NB4 (cell line): ENCODE measurements at regions not wholly inside any gene's neighbourhood (a gene's known extent, or its start where the extent isn't known, plus 50 kb on each side); places are given as distances from the start of the nearest gene placed in this dataset.

Source experiments
- DNase-seq: peaks from one replicate; pipeline ENCODE4 v3.0.0; 2010; ENCODE audit warnings: low read depth
- H3K4me3 ChIP-seq: one replicate; pipeline ENCODE4 v1.5.1; 2011; ENCODE audit warnings: mild to moderate bottlenecking, low read depth, low read length, moderate library complexity
- MYC ChIP-seq: IDR thresholded peaks from 2 replicates; pipeline ENCODE4 v1.6.1; 2011; ENCODE audit warnings: low read depth, low read length
- POLR2A ChIP-seq: IDR thresholded peaks from 2 replicates; pipeline ENCODE4 v1.6.1; 2011; ENCODE audit warnings: mild to moderate bottlenecking; ENCODE audit not compliant: insufficient read length; ENCODE audit errors: extremely low read depth
- TF ChIP-seq, protein P1 (sequence below): IDR thresholded peaks from one replicate; pipeline ENCODE4 v1.5.1; 2012; ENCODE audit warnings: low read depth, low read length
- TF ChIP-seq, protein P2 (sequence below): IDR thresholded peaks from 2 replicates; pipeline ENCODE4 v1.6.1; 2011; ENCODE audit warnings: low read depth, low read length

DNA sequence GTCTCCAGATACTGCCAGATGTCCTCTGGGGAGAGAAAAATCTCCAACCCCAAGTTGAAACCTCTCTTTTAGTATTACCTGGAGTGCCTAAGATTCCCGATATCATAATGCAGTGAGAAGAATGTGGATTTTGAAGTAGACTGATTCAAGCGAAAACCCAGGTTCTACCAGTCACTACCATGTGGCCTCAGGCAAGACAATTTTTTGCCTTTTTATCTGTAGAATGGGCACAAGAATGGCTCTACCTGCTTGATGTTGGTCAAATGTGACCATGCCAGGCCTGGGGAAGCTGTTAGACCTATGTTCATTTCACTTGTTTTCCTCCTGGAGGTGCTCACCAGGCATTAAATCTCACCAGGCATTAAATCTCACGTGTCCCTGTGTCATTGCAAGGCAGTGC is 131.3 kb downstream of the DDX1 start:
- TF ChIP-seq POLR2A (no peak), MYC (no peak)
- TF ChIP-seq, protein P1, sequence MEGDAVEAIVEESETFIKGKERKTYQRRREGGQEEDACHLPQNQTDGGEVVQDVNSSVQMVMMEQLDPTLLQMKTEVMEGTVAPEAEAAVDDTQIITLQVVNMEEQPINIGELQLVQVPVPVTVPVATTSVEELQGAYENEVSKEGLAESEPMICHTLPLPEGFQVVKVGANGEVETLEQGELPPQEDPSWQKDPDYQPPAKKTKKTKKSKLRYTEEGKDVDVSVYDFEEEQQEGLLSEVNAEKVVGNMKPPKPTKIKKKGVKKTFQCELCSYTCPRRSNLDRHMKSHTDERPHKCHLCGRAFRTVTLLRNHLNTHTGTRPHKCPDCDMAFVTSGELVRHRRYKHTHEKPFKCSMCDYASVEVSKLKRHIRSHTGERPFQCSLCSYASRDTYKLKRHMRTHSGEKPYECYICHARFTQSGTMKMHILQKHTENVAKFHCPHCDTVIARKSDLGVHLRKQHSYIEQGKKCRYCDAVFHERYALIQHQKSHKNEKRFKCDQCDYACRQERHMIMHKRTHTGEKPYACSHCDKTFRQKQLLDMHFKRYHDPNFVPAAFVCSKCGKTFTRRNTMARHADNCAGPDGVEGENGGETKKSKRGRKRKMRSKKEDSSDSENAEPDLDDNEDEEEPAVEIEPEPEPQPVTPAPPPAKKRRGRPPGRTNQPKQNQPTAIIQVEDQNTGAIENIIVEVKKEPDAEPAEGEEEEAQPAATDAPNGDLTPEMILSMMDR = no peak
- TF ChIP-seq, protein P2, sequence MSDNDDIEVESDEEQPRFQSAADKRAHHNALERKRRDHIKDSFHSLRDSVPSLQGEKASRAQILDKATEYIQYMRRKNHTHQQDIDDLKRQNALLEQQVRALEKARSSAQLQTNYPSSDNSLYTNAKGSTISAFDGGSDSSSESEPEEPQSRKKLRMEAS = no peak
- H3K4me3 ChIP-seq = no peak overlapping the region
- DNase-seq = no peak

DNA sequence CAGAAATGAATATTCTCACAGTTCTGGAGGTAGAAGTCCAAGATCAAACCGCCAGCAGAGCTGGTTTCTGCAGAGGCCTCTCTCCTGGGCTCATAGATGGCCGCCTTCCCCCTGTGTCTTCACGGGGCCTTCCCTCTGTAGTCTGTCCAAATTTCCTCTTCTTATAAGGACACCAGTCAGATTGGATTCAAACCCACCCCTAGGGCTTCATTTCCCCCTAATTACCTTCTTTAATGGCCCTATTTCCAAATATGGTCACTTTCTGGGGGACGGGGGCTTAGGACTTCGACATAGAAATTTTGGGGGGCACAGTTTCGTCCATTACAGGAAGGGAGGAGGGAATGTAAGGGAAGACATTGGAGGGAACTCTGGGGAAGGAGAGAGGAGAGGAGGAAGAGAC is 132.6 kb downstream of the DDX1 start:
- no peak overlapping the region for H3K4me3 ChIP-seq
- no peak for DNase-seq
- no peak for TF ChIP-seq POLR2A
- no peak for TF ChIP-seq MYC
- TF ChIP-seq, protein P2 = no peak
- TF ChIP-seq, protein P1 = no peak

DNA sequence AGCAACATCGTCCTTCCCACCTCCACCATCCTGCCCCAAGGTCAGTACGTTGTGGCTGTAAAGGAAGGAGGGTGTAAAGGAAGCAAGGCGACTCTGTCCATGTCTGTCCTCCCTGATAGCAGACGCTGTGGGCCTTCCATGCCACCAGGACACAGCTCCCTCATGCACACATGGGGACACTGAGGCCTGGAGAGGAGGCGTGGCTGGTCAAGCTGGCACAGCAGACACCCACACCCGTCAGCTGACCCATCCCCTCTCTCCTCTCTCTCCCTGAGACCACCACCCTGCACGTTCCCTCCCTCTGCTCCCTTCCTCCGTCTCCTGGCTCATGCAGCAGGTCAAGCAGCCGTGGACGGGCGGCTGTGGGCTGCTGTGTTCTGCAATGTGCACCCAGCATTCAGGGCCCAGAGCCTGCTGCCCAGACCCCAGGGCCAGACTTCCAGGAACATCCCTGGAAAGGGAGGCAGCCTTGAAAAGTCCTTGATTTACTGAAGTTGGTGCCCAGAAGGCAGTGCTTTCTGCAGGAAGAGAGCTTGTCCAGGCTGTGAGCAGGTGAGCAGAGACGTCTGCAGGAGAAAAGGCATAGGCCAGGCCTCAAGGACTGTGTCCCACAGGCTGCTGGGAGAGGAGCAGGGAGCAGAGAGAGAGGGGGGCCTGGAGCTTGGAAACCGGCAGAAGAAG is 133.6 kb downstream of the DDX1 start:
- H3K4me3 ChIP-seq = no peak overlapping the region
- TF ChIP-seq MYC = no peak
- no peak for DNase-seq

DNA sequence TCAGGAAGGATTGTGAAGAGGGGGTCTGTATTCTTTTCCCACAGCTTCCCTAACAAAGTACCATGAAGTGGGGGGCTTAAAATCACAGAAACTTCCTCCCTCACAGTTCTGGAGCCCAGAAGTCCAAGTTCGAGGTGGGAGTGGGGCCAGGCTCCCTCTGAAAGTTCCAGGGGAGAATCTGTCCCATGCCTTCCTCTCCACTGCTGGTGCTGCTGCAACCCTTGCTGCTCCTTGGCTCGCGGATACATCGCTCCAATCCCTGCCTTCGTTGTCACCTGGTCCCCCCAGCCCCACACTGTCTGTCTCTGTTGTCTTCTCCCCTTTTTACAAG is 134.1 kb downstream of the DDX1 start:
- TF ChIP-seq, protein P2 = no peak
- TF ChIP-seq, protein P1 = no peak
- no peak for TF ChIP-seq MYC
- no peak for TF ChIP-seq POLR2A
- H3K4me3 ChIP-seq = no peak overlapping the region
- no peak for DNase-seq

DNA sequence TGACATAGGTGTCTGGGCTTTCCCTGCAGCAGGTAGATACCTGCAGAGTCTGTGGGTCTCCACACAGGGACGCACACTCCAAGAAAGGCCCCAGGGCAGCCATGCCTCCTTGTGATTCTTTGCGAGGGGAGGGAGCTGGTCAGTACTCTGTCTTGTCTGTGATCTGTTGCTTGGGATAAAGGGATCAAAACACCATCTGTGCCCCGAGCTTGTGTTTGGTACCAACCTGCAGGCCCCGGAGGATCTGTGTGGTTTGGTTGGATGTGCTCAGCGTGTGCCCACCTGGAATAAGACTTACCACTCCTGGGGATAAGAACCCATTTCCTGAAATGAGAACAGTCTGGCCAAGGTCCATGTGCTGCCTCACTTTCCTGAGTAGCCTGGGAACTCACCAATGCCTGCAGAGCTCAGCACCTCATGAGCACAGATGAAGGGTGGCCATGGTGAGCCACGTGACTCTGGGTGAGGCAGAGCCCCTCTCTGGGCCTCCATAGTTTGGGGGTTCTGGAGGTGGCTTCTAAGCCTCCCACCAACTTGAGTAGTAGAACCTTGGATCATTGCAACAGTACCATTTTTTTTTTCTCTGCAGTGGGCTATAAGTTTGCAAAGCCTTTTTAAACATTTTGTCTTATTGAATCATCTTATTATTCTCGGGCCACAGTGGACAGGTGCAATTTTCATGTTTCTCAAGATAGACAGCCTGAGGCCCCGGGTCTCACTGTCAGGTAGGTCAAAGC is 134.8 kb downstream of the DDX1 start:
- no peak for TF ChIP-seq MYC
- TF ChIP-seq, protein P2 = no peak
- TF ChIP-seq, protein P1 = no peak
- TF ChIP-seq POLR2A = no peak
- H3K4me3 ChIP-seq = no peak overlapping the region
- no peak for DNase-seq

DNA sequence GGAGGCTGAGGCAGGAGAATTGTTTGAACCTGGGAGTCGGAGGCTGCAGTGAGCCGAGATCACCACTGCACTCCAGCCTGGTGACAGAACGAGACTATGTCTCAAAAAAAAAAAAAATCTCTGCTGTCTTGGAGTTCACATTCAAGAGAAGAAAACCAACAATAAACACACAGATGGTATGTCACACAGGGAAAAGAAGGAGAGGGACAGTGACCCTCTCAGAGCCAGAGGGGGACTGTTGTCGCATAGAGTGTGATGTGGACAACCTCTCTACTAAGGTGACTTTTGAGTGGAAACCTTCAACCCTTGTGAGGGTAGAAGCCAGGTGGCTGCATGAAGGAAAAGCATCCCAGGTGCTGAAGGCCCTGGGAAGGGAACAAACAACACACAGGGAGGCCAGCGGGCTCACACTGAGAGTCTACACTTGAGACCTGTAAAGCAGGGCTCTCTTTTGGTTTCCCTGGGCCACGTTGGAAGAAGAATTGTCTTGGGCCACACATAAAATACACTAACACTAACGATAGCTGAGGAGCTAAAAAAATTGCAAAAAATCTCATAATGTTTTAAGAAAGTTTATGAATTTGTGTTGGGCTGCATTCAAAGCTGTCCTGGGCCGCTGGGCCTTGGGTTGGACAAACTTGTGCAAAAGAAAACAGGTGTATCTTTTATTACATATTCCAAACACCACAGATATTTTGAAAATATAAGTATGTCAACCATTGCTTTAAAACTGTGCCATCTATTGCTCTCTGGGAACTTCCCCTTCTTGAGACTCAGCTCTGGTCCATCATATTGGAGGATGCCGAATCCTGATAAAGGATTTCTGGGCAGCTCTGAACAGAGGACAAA is 136.0 kb downstream of the DDX1 start:
- TF ChIP-seq, protein P2 = no peak
- TF ChIP-seq POLR2A (no peak), MYC (no peak)
- TF ChIP-seq, protein P1 = no peak
- no peak overlapping the region for H3K4me3 ChIP-seq
- no peak for DNase-seq
